HL-60 (cell line): ENCODE measurements at regions not wholly inside any gene's neighbourhood (a gene's known extent, or its start where the extent isn't known, plus 50 kb on each side); places are given as distances from the start of the nearest gene placed in this dataset.

Experiments
- DNase-seq, 2 experiments: peaks; one replicate each; pipeline ENCODE4 v3.0.0-alpha.2; 2010 to 2020; ENCODE audit warnings: low read depth in 1 of 2, low spot score in 1 of 2
- H3K27ac ChIP-seq: fragments of 250-450 bp; sonication (Bioruptor Pico); replicated peaks from 2 replicates; pipeline ENCODE4 v1.5.1; 2020; ENCODE audit warnings: mild to moderate bottlenecking, moderate library complexity
- H3K27me3 ChIP-seq: fragments of 250-450 bp; sonication (Bioruptor Pico); 2 replicates; pipeline ENCODE4 v1.5.1; 2021; ENCODE audit warnings: mild to moderate bottlenecking, moderate library complexity; ENCODE audit not compliant: insufficient read depth, poor library complexity, severe bottlenecking
- H3K4me3 ChIP-seq: replicated peaks from 2 replicates; pipeline ENCODE4 v1.5.1; 2011; ENCODE audit warnings: mild to moderate bottlenecking, control low read depth, low read length; ENCODE audit not compliant: insufficient read depth
- GABPA ChIP-seq: IDR thresholded peaks from 2 replicates; pipeline ENCODE4 v1.6.1; 2012; ENCODE audit warnings: low read depth
- POLR2AphosphoS5 ChIP-seq: IDR thresholded peaks from 2 replicates; pipeline ENCODE4 v1.6.1; 2012; ENCODE audit warnings: low read depth
- SPI1 ChIP-seq: IDR thresholded peaks from 2 replicates; pipeline ENCODE4 v1.6.1; 2012; ENCODE audit warnings: low read depth, mild to moderate bottlenecking, borderline replicate concordance
- TF ChIP-seq, protein P1 (sequence below): IDR thresholded peaks from one replicate; pipeline ENCODE4 v1.5.1; 2011; ENCODE audit warnings: low read length, control low read depth, inconsistent platforms; ENCODE audit not compliant: insufficient read depth
- TF ChIP-seq, protein P2 (sequence below): IDR thresholded peaks from 2 replicates; pipeline ENCODE4 v1.6.1; 2012; ENCODE audit warnings: low read depth; ENCODE audit not compliant: insufficient replicate concordance

DNA sequence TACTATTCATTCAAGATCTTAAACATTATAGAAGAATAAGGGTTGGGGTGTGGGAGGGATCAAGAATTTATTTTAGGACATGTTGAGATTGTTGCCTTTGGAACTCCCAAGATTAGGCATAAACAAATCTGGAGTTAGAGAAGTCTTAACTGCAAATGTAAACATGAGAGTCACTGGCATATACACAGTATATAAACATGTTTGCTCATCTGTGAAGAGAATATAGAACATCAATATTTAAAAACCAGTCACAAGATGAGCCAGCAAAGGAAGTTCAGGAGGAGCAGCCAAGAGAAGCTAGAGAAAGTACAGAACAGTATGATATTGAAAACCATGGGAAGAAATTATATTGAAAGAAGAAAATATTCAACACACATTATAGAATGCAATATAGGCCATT is 638.6 kb upstream of the SLC39A10 start:
- Histone ChIP-seq H3K27me3 (no peaks in the 10 kb centered on the region), H3K4me3 (no peak overlapping the region), H3K27ac (no peak overlapping the region)
- TF ChIP-seq, protein P1, sequence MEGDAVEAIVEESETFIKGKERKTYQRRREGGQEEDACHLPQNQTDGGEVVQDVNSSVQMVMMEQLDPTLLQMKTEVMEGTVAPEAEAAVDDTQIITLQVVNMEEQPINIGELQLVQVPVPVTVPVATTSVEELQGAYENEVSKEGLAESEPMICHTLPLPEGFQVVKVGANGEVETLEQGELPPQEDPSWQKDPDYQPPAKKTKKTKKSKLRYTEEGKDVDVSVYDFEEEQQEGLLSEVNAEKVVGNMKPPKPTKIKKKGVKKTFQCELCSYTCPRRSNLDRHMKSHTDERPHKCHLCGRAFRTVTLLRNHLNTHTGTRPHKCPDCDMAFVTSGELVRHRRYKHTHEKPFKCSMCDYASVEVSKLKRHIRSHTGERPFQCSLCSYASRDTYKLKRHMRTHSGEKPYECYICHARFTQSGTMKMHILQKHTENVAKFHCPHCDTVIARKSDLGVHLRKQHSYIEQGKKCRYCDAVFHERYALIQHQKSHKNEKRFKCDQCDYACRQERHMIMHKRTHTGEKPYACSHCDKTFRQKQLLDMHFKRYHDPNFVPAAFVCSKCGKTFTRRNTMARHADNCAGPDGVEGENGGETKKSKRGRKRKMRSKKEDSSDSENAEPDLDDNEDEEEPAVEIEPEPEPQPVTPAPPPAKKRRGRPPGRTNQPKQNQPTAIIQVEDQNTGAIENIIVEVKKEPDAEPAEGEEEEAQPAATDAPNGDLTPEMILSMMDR, result no peak
- TF ChIP-seq GABPA (no peak), SPI1 (no peak), POLR2AphosphoS5 (no peak)
- TF ChIP-seq, protein P2, sequence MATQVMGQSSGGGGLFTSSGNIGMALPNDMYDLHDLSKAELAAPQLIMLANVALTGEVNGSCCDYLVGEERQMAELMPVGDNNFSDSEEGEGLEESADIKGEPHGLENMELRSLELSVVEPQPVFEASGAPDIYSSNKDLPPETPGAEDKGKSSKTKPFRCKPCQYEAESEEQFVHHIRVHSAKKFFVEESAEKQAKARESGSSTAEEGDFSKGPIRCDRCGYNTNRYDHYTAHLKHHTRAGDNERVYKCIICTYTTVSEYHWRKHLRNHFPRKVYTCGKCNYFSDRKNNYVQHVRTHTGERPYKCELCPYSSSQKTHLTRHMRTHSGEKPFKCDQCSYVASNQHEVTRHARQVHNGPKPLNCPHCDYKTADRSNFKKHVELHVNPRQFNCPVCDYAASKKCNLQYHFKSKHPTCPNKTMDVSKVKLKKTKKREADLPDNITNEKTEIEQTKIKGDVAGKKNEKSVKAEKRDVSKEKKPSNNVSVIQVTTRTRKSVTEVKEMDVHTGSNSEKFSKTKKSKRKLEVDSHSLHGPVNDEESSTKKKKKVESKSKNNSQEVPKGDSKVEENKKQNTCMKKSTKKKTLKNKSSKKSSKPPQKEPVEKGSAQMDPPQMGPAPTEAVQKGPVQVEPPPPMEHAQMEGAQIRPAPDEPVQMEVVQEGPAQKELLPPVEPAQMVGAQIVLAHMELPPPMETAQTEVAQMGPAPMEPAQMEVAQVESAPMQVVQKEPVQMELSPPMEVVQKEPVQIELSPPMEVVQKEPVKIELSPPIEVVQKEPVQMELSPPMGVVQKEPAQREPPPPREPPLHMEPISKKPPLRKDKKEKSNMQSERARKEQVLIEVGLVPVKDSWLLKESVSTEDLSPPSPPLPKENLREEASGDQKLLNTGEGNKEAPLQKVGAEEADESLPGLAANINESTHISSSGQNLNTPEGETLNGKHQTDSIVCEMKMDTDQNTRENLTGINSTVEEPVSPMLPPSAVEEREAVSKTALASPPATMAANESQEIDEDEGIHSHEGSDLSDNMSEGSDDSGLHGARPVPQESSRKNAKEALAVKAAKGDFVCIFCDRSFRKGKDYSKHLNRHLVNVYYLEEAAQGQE, result no peak
- no peak for DNase-seq

DNA sequence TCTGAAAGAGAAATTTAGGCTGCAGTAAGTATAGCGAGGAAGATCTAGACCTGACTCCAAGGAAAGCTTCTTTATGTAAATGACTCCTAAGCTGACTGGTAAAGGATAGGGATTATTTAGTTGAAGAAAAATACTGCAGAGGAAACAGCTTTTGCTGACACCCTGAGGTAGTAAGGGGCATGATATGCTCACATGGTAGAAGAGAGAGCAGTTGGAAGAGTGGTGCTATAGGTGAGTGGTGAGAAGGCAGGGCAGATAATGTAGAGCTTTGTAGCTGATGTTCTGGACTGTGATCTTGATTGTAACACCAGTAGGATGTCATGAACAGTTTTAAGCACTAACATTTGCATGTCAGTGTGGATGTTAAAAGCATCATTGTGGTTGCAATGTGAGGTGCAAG is 639.1 kb upstream of the SLC39A10 start:
- H3K4me3 ChIP-seq, result no peak overlapping the region
- no peaks in the 10 kb centered on the region for H3K27me3 ChIP-seq
- TF ChIP-seq POLR2AphosphoS5 (no peak), GABPA (no peak), SPI1 (no peak)
- TF ChIP-seq, protein P2, result no peak
- TF ChIP-seq, protein P1, result no peak
- H3K27ac ChIP-seq, result no peak overlapping the region
- no peak for DNase-seq

DNA sequence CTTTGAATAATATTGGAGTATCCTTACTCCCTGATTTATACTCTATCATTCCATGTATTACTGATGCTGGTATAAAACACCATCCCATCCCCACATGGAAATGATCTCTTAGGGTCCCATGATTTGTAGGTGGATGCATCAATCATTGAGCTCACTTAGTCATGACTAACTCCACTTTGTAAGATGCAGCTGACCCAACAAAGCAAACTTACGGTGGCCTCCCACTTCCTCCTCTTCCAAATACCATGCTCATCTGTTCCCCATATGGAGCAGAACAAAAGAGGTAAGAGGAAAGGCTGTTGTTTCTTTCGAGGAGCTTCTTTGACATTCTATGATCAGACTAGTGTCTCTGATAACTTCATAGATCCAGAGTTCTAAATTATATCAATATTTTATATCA is 640.2 kb upstream of the SLC39A10 start:
- H3K27ac ChIP-seq, result no peak overlapping the region
- no peak overlapping the region for H3K4me3 ChIP-seq
- DNase-seq, result no peak
- TF ChIP-seq GABPA (no peak), SPI1 (no peak), POLR2AphosphoS5 (no peak)
- TF ChIP-seq, protein P1, result no peak
- TF ChIP-seq, protein P2, result no peak
- no peaks in the 10 kb centered on the region for H3K27me3 ChIP-seq
